ENCODE measurements at regions not wholly inside any gene's neighbourhood (a gene's known extent, or its start where the extent isn't known, plus 50 kb on each side); places are given as distances from the start of the nearest gene placed in this dataset.

- Histone ChIP-seq H3K9ac (ENCODE audit: low read depth, low read length, poor library complexity, severe bottlenecking) (peak overlapping the region; percentile 64), H2AFZ (ENCODE audit: low read length) (peak overlapping the region; percentile 1; the same call in 1 of the 2 replicates), H3K36me3 (ENCODE audit: insufficient read depth, low read length) (no peaks in the 10 kb centered on the region), H3K9me3 (ENCODE audit: insufficient read depth, low read depth, low read length) (no peaks in the 10 kb centered on the region), H4K20me1 (ENCODE audit: insufficient read depth, low read length, poor library complexity, severe bottlenecking) (no peaks in the 10 kb centered on the region), H3K79me2 (ENCODE audit: insufficient read depth, low read length) (no peaks in the 10 kb centered on the region), H3K4me1 (ENCODE audit: insufficient read depth, low read length, poor library complexity, severe bottlenecking) (peaks cover 20% of the 10 kb centered on the region), H3K9me2 (replicated peaks; ENCODE audit: low read depth, low read length) (no peaks in the 10 kb centered on the region), H3F3A (ENCODE audit: low read depth) (peaks cover 3% of the 10 kb centered on the region; the same call in 1 of the 2 replicates), H3K4me3 (ENCODE audit: low read length, poor library complexity, severe bottlenecking) (peak overlapping the region; percentile 64), H3K27me3 (ENCODE audit: insufficient read depth, low read length, poor library complexity, severe bottlenecking) (no peaks in the 10 kb centered on the region), H3K4me2 (ENCODE audit: low read depth, low read length, poor library complexity, severe bottlenecking) (peak overlapping the region; percentile 73)
- TF ChIP-seq, protein P1, sequence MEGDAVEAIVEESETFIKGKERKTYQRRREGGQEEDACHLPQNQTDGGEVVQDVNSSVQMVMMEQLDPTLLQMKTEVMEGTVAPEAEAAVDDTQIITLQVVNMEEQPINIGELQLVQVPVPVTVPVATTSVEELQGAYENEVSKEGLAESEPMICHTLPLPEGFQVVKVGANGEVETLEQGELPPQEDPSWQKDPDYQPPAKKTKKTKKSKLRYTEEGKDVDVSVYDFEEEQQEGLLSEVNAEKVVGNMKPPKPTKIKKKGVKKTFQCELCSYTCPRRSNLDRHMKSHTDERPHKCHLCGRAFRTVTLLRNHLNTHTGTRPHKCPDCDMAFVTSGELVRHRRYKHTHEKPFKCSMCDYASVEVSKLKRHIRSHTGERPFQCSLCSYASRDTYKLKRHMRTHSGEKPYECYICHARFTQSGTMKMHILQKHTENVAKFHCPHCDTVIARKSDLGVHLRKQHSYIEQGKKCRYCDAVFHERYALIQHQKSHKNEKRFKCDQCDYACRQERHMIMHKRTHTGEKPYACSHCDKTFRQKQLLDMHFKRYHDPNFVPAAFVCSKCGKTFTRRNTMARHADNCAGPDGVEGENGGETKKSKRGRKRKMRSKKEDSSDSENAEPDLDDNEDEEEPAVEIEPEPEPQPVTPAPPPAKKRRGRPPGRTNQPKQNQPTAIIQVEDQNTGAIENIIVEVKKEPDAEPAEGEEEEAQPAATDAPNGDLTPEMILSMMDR (conservative IDR thresholded peaks at IDR 0.05; ENCODE audit: low read length) = no peak
Measured at GRCh38 chrX:9340598-9341290, 124.1 kb upstream of the TBL1X start.

- no peak for TF ChIP-seq EZH2phosphoT487 (IDR thresholded peaks at IDR 0.05; ENCODE audit: borderline replicate concordance)
- TF ChIP-seq, protein P1 (conservative IDR thresholded peaks at IDR 0.05; ENCODE audit: low read length) = 0 out of 2 replicates have a peak, but pooled peaks have one; percentile 27
Measured at GRCh38 chrX:9341291-9342201, 123.3 kb upstream of the TBL1X start.

GRCh38 chrX:9342561-9343051, 122.3 kb upstream of the TBL1X start:
- Histone ChIP-seq H3K9me2 (replicated peaks; ENCODE audit: low read depth, low read length) (no peaks in the 10 kb centered on the region), H3K4me2 (ENCODE audit: low read depth, low read length, poor library complexity, severe bottlenecking) (peak overlapping the region; percentile 54), H3K79me2 (ENCODE audit: insufficient read depth, low read length) (no peaks in the 10 kb centered on the region), H3K36me3 (ENCODE audit: insufficient read depth, low read length) (no peaks in the 10 kb centered on the region), H4K20me1 (ENCODE audit: insufficient read depth, low read length, poor library complexity, severe bottlenecking) (no peaks in the 10 kb centered on the region), H3K4me3 (ENCODE audit: low read length, poor library complexity, severe bottlenecking) (peak overlapping the region; percentile 35), H3K9me3 (ENCODE audit: insufficient read depth, low read depth, low read length) (no peaks in the 10 kb centered on the region), H3F3A (ENCODE audit: low read depth) (peaks cover 3% of the 10 kb centered on the region; the same call in 1 of the 2 replicates), H3K4me1 (ENCODE audit: insufficient read depth, low read length, poor library complexity, severe bottlenecking) (peaks cover 20% of the 10 kb centered on the region), H3K27me3 (ENCODE audit: insufficient read depth, low read length, poor library complexity, severe bottlenecking) (no peaks in the 10 kb centered on the region), H3K9ac (ENCODE audit: low read depth, low read length, poor library complexity, severe bottlenecking) (no peak overlapping the region), H2AFZ (ENCODE audit: low read length) (no peak overlapping the region)
- no peak for TF ChIP-seq EZH2phosphoT487 (IDR thresholded peaks at IDR 0.05; ENCODE audit: borderline replicate concordance)
- TF ChIP-seq, protein P1 (conservative IDR thresholded peaks at IDR 0.05; ENCODE audit: low read length) = no peak

More at GRCh38 chrX:9341291-9342201, 123.3 kb upstream of the TBL1X start:
- Histone ChIP-seq H3K79me2 (ENCODE audit: insufficient read depth, low read length) (no peaks in the 10 kb centered on the region), H4K20me1 (ENCODE audit: insufficient read depth, low read length, poor library complexity, severe bottlenecking) (no peaks in the 10 kb centered on the region), H3F3A (ENCODE audit: low read depth) (peaks cover 3% of the 10 kb centered on the region; the same call in 1 of the 2 replicates), H3K4me3 (ENCODE audit: low read length, poor library complexity, severe bottlenecking) (peak overlapping the region; percentile 64), H3K36me3 (ENCODE audit: insufficient read depth, low read length) (no peaks in the 10 kb centered on the region), H3K4me2 (ENCODE audit: low read depth, low read length, poor library complexity, severe bottlenecking) (peak overlapping the region; percentile 73), H2AFZ (ENCODE audit: low read length) (peak overlapping the region; percentile 45; the same call in 1 of the 2 replicates), H3K9ac (ENCODE audit: low read depth, low read length, poor library complexity, severe bottlenecking) (peak overlapping the region; percentile 64), H3K9me3 (ENCODE audit: insufficient read depth, low read depth, low read length) (no peaks in the 10 kb centered on the region), H3K9me2 (replicated peaks; ENCODE audit: low read depth, low read length) (no peaks in the 10 kb centered on the region), H3K27me3 (ENCODE audit: insufficient read depth, low read length, poor library complexity, severe bottlenecking) (no peaks in the 10 kb centered on the region), H3K4me1 (ENCODE audit: insufficient read depth, low read length, poor library complexity, severe bottlenecking) (peaks cover 20% of the 10 kb centered on the region)
